A673 (cell line): ENCODE measurements at regions not wholly inside any gene's neighbourhood (a gene's known extent, or its start where the extent isn't known, plus 50 kb on each side); places are given as distances from the start of the nearest gene placed in this dataset.

Source experiments
- BruUV-seq: library from RNA; stranded (reverse); fragments of 400-500 nt; replicated peaks from 2 replicates; lab custom pipeline; 2021; lab: Mats Ljungman, UMichigan
- CTCF ChIA-PET: fragments of 300-600 bp; sonication (Branson Sonifier 250); formaldehyde crosslinking; loops from one replicate; lab custom pipeline; 2022; ENCODE audit warnings: antibody characterized with exemption; lab: Charles Lee
- POLR2A ChIA-PET: fragments of 300-600 bp; sonication (Branson Sonifier 250); formaldehyde crosslinking; loops from one replicate; lab custom pipeline; 2022; ENCODE audit warnings: antibody characterized with exemption; ENCODE audit not compliant: low non-redundant PET; lab: Charles Lee
- DNase-seq: peaks from one replicate; pipeline ENCODE4 v3.0.0-alpha.2; 2015; ENCODE audit warnings: low spot score
- H3K27ac ChIP-seq: fragments of 200-600 bp; sonication (generic); 2 replicates; pipeline ENCODE4 v1.5.1; 2016; ENCODE audit warnings: mixed run types, low read depth, mild to moderate bottlenecking, mixed read lengths, antibody characterized with exemption, low read length; ENCODE audit not compliant: poor library complexity, severe bottlenecking
- H3K27me3 ChIP-seq: fragments of 200-600 bp; sonication (generic); replicated peaks from 2 replicates; pipeline ENCODE4 v1.6.1; 2017; ENCODE audit warnings: mixed run types, low read depth, mild to moderate bottlenecking, mixed read lengths, antibody characterized with exemption, low read length; ENCODE audit not compliant: insufficient read depth, poor library complexity
- H3K36me3 ChIP-seq: fragments of 200-600 bp; sonication (generic); 2 replicates; pipeline ENCODE4 v1.6.1; 2016; ENCODE audit warnings: mixed run types, mild to moderate bottlenecking, mixed read lengths, antibody characterized with exemption, low read length; ENCODE audit not compliant: insufficient read depth, poor library complexity, severe bottlenecking
- H3K4me1 ChIP-seq: fragments of 200-600 bp; sonication (generic); 2 replicates; pipeline ENCODE4 v1.6.1; 2017; ENCODE audit warnings: mixed run types, mild to moderate bottlenecking, mixed read lengths, antibody characterized with exemption, low read length; ENCODE audit not compliant: insufficient read depth, poor library complexity, severe bottlenecking
- H3K4me3 ChIP-seq: fragments of 200-600 bp; sonication (generic); 2 replicates; pipeline ENCODE4 v1.5.1; 2016; ENCODE audit warnings: low read depth, mixed run types, mild to moderate bottlenecking, mixed read lengths, low read length; ENCODE audit not compliant: poor library complexity, severe bottlenecking
- H3K9me3 ChIP-seq: fragments of 200-600 bp; sonication (generic); 2 replicates; pipeline ENCODE4 v1.6.1; 2016; ENCODE audit warnings: mixed run types, low read depth, mild to moderate bottlenecking, mixed read lengths, antibody characterized with exemption, low read length; ENCODE audit not compliant: poor library complexity, severe bottlenecking
- CTCF ChIP-seq: fragments of 300-800, 200-600 bp; sonication (generic); conservative IDR thresholded peaks from 2 replicates; pipeline ENCODE4 v1.5.1; 2017; ENCODE audit warnings: low read depth, mild to moderate bottlenecking, antibody characterized with exemption, low read length, moderate library complexity, mixed read lengths
- EZH2 ChIP-seq: fragments of 200-600 bp; sonication (generic); IDR thresholded peaks from 2 replicates; pipeline ENCODE4 v1.6.1; 2017; ENCODE audit warnings: borderline replicate concordance, low read depth, mild to moderate bottlenecking, mixed read lengths, antibody characterized with exemption, low read length; ENCODE audit not compliant: poor library complexity, severe bottlenecking
- intact Hi-C: fragments of 100-400 bp; cut with micrococcal nuclease; formaldehyde crosslinking; loops from one replicate; pipeline ENCODE4 v1.10.0; 2022; ENCODE audit not compliant: unreplicated experiment

GRCh38 chr11:110777775-110778174 lies 65.5 kb upstream of the ARHGAP20 start:
- ChIA-PET POLR2A (no interaction called here), CTCF (no interaction called here)
- BruUV-seq: no TSS peak
- Histone ChIP-seq H3K27me3 (no peaks in the 10 kb centered on the region), H3K27ac (no peak overlapping the region), H3K9me3 (no peaks in the 10 kb centered on the region), H3K4me3 (no peak overlapping the region), H3K36me3 (no peaks in the 10 kb centered on the region), H3K4me1 (peaks cover 5% of the 10 kb centered on the region)
- intact Hi-C loops: no loop called here
- peak; percentile 44 for DNase-seq
- no peak for TF ChIP-seq EZH2
- no peak for TF ChIP-seq CTCF

- Histone ChIP-seq H3K27me3 (no peaks in the 10 kb centered on the region), H3K4me3 (no peak overlapping the region), H3K9me3 (no peaks in the 10 kb centered on the region), H3K4me1 (peaks cover 5% of the 10 kb centered on the region), H3K27ac (no peak overlapping the region), H3K36me3 (no peaks in the 10 kb centered on the region)
- no peak for DNase-seq
- intact Hi-C loops: no loop called here
- TF ChIP-seq EZH2 (no peak), CTCF (no peak)
- no TSS peak for BruUV-seq
- POLR2A ChIA-PET: no interaction called here
- CTCF ChIA-PET: interaction anchor here (0.6 kb wide), 1 partner anchor 53 kb away, joined by 5 read pairs; no protein-coding TSS in a partner anchor
Observed at GRCh38 chr11:110776081-110776480, 63.8 kb upstream of the ARHGAP20 start.

GRCh38 chr11:110774138-110775014 lies 62.1 kb upstream of the ARHGAP20 start:
- H3K4me3 ChIP-seq: no peak overlapping the region
- POLR2A ChIA-PET: interaction anchor here (0.5 to 0.6 kb wide), 2 partner anchors 26 to 212 kb away, joined by 3 read pairs; no protein-coding TSS in a partner anchor
- no peaks in the 10 kb centered on the region for H3K27me3 ChIP-seq
- CTCF ChIA-PET: no interaction called here
- no peak for DNase-seq
- H3K9me3 ChIP-seq: no peaks in the 10 kb centered on the region
- TF ChIP-seq EZH2 (no peak), CTCF (no peak)
- intact Hi-C loops: no loop called here
- BruUV-seq: no TSS peak
- H3K4me1 ChIP-seq: peaks cover 5% of the 10 kb centered on the region
- H3K36me3 ChIP-seq: no peaks in the 10 kb centered on the region
- no peak overlapping the region for H3K27ac ChIP-seq
